CD4-positive, alpha-beta memory T cell (primary cell): ENCODE measurements at regions not wholly inside any gene's neighbourhood (a gene's known extent, or its start where the extent isn't known, plus 50 kb on each side); places are given as distances from the start of the nearest gene placed in this dataset.

Source experiments
- CTCF ChIA-PET: fragments of 350-600 bp; sonication (Branson Sonifier 250); formaldehyde crosslinking; loops from one replicate; lab custom pipeline; 2021; ENCODE audit warnings: inconsistent platforms; ENCODE audit not compliant: partially characterized antibody; lab: Charles Lee
- POLR2A ChIA-PET: fragments of 350-600 bp; sonication (Branson Sonifier 250); formaldehyde crosslinking; loops from one replicate; lab custom pipeline; 2021; ENCODE audit not compliant: partially characterized antibody; lab: Charles Lee
- DNase-seq, 5 donors: peaks; one replicate each; pipeline versions ENCODE4 v3.0.0 to v3.0.0-alpha.2; 2020 to 2022; ENCODE audit warnings: mixed read lengths in 1 of 5
- H3K27ac ChIP-seq: one replicate; pipeline ENCODE4 v1.7.0; 2013; ENCODE audit warnings: low read depth, low read length
- H3K27me3 ChIP-seq: 2 replicates; pipeline ENCODE4 v1.7.0; 2013; ENCODE audit warnings: mild to moderate bottlenecking, low read length, moderate library complexity; ENCODE audit not compliant: insufficient read depth
- H3K36me3 ChIP-seq: 2 replicates; pipeline ENCODE4 v1.7.0; 2013; ENCODE audit warnings: mild to moderate bottlenecking, low read length, moderate library complexity; ENCODE audit not compliant: insufficient read depth
- H3K4me1 ChIP-seq: 2 replicates; pipeline ENCODE4 v1.7.0; 2013; ENCODE audit warnings: mild to moderate bottlenecking, low read length, moderate library complexity; ENCODE audit not compliant: insufficient read depth
- H3K4me3 ChIP-seq, 2 donors: one replicate each; pipeline ENCODE4 v1.7.0; 2013; ENCODE audit warnings: low read length in 2 of 2, mild to moderate bottlenecking in 1 of 2
- H3K9me3 ChIP-seq, 2 donors: one replicate each; pipeline ENCODE4 v1.7.0; 2013; ENCODE audit warnings: low read length in 2 of 2, control low read depth in 1 of 2; ENCODE audit not compliant: control insufficient read depth in 1 of 2
- H3K27ac Mint-ChIP-seq, 7 donors: one replicate each; pipeline ENCODE4 v1.8.0; 2020 to 2021; ENCODE audit warnings: mixed read lengths in 7 of 7, mild to moderate bottlenecking in 6 of 7, inconsistent platforms in 3 of 7, moderate library complexity in 3 of 7
- H3K27me3 Mint-ChIP-seq, 2 donors: one replicate each; pipeline ENCODE4 v1.8.0; 2020 to 2021; ENCODE audit warnings: mixed read lengths in 2 of 2
- H3K36me3 Mint-ChIP-seq, 2 donors: one replicate each; pipeline ENCODE4 v1.8.0; 2020 to 2021; ENCODE audit warnings: mixed read lengths in 2 of 2, inconsistent platforms in 1 of 2, mild to moderate bottlenecking in 1 of 2
- H3K4me1 Mint-ChIP-seq, 4 donors: one replicate each; pipeline ENCODE4 v1.8.0; 2020 to 2021; ENCODE audit warnings: mixed read lengths in 4 of 4, mild to moderate bottlenecking in 1 of 4
- H3K4me3 Mint-ChIP-seq, 8 donors: one replicate each; pipeline ENCODE4 v1.8.0; 2020 to 2021; ENCODE audit warnings: mixed read lengths in 8 of 8, mild to moderate bottlenecking in 7 of 8, moderate library complexity in 6 of 8, inconsistent platforms in 3 of 8
- H3K9me3 Mint-ChIP-seq, 8 donors: one replicate each; pipeline ENCODE4 v1.8.0; 2020 to 2021; ENCODE audit warnings: mixed read lengths in 8 of 8, mild to moderate bottlenecking in 5 of 8, inconsistent platforms in 3 of 8, moderate library complexity in 1 of 8
- intact Hi-C: fragments of 100-400 bp; cut with micrococcal nuclease; formaldehyde crosslinking; loops from one replicate; pipeline ENCODE4 v1.15.1; 2023

- Mint-ChIP-seq H3K4me1 (no peaks in the 10 kb centered on the region), H3K4me3 (no peak overlapping the region), H3K27ac (no peak overlapping the region), H3K36me3 (no peaks in the 10 kb centered on the region), H3K27me3 (peaks cover 1 to 11% of the 10 kb centered on the region in 2 donors), H3K9me3 (peaks cover 0 to 7% (median 3%) of the 10 kb centered on the region in 8 donors)
- Histone ChIP-seq H3K4me3 (no peak overlapping the region), H3K27ac (no peak overlapping the region), H3K9me3 (no peaks in the 10 kb centered on the region), H3K4me1 (no peaks in the 10 kb centered on the region), H3K27me3 (no peaks in the 10 kb centered on the region), H3K36me3 (no peaks in the 10 kb centered on the region)
- POLR2A ChIA-PET = no interaction called here
- CTCF ChIA-PET = interaction anchor here (0.9 kb wide), 1 partner anchor 282 kb away, joined by 3 read pairs; no protein-coding TSS in a partner anchor
- intact Hi-C loops = no loop called here
- no peak for DNase-seq
Measured at GRCh38 chr7:98703916-98704315, 86.8 kb downstream of the NPTX2 start.

DNA sequence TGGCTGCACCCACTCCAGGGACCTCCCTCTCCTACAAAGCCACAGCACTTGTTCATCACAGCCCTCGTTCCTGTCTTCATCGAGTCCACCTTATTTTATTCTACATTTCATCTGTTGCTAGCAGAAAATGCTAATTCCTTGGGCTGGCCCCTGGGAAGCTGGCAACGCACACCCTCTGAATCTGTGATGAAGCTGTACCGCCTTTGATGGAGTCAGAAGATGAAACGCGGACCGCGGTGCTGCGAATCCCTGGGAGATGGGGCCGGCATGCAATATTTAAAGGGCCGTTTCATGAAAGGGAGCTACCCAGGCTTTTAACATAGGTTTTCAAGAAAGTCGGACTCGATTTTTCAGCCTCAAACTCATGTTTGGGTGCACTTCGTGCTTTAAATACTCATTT is 88.5 kb downstream of the NPTX2 start:
- H3K4me1 Mint-ChIP-seq = no peaks in the 10 kb centered on the region
- Histone ChIP-seq H3K27ac (no peak overlapping the region), H3K9me3 (no peaks in the 10 kb centered on the region), H3K4me1 (no peaks in the 10 kb centered on the region), H3K4me3 (no peak overlapping the region), H3K27me3 (no peaks in the 10 kb centered on the region), H3K36me3 (no peaks in the 10 kb centered on the region)
- no peak overlapping the region for H3K4me3 Mint-ChIP-seq
- ChIA-PET CTCF (no interaction called here), POLR2A (no interaction called here)
- DNase-seq = no peak
- H3K9me3 Mint-ChIP-seq = peaks cover 0 to 7% (median 3%) of the 10 kb centered on the region in 8 donors
- no peaks in the 10 kb centered on the region for H3K36me3 Mint-ChIP-seq
- no peak overlapping the region for H3K27ac Mint-ChIP-seq
- H3K27me3 Mint-ChIP-seq = peaks cover 1 to 11% of the 10 kb centered on the region in 2 donors
- intact Hi-C loops = no loop called here

DNA sequence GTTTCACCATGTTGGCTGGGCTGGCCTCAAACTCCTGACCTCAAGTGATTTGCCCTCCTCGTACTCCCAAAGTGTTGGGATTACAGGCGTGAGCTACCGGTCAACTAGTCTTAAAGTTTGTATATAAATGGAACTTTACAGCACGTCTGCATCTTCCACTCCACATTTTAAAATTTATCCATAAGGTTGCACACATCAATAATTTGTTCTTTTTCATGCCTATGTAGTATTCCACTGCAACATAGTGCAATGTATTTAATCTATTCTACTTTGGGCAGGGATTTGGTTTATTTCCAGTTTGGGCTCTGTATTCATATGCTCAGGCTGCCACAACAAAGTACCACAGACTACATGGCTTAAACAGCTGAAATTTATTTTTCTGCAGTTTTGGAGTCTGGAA is 90.0 kb downstream of the NPTX2 start:
- no peak overlapping the region for H3K4me3 Mint-ChIP-seq
- no peak overlapping the region for H3K4me3 ChIP-seq
- H3K36me3 ChIP-seq = no peaks in the 10 kb centered on the region
- H3K27me3 Mint-ChIP-seq = peaks cover 1 to 11% of the 10 kb centered on the region in 2 donors
- no peak overlapping the region for H3K27ac ChIP-seq
- ChIA-PET CTCF (no interaction called here), POLR2A (no interaction called here)
- H3K4me1 ChIP-seq = no peaks in the 10 kb centered on the region
- no peaks in the 10 kb centered on the region for H3K4me1 Mint-ChIP-seq
- intact Hi-C loops = no loop called here
- no peaks in the 10 kb centered on the region for H3K27me3 ChIP-seq
- no peak overlapping the region for H3K27ac Mint-ChIP-seq
- H3K36me3 Mint-ChIP-seq = no peaks in the 10 kb centered on the region
- H3K9me3 Mint-ChIP-seq = peaks cover 0 to 7% (median 3%) of the 10 kb centered on the region in 8 donors
- DNase-seq = no peak
- no peaks in the 10 kb centered on the region for H3K9me3 ChIP-seq

DNA sequence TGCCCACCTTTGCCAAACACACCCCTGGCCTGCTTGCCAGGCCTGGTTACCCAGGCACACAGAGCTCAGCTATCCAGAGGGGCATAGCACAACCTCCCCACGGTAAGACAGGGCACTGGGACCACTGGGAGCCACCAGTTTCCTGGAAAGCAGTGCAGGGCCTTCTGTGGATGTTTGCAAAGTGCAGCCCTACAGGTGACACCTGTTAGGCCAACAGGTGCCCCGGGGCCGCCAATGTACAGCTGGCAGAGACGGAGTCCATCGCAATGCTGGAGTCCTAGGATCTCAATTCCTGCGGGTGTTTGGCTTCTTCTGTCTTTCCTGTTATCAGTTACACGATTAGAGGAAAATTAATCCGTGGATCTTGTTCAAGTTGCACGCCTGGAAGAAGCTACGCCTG is 94.9 kb downstream of the NPTX2 start:
- Histone ChIP-seq H3K4me3 (no peak overlapping the region), H3K27me3 (no peaks in the 10 kb centered on the region), H3K36me3 (no peaks in the 10 kb centered on the region), H3K4me1 (no peaks in the 10 kb centered on the region), H3K27ac (no peak overlapping the region), H3K9me3 (no peaks in the 10 kb centered on the region)
- no peaks in the 10 kb centered on the region for H3K36me3 Mint-ChIP-seq
- ChIA-PET POLR2A (no interaction called here), CTCF (no interaction called here)
- peaks cover 0 to 7% (median under 1%) of the 10 kb centered on the region in 8 donors for H3K9me3 Mint-ChIP-seq
- DNase-seq = no peak
- no peaks in the 10 kb centered on the region for H3K4me1 Mint-ChIP-seq
- peaks cover 3 to 4% of the 10 kb centered on the region in 2 donors for H3K27me3 Mint-ChIP-seq
- intact Hi-C loops = no loop called here
- H3K27ac Mint-ChIP-seq = no peak overlapping the region
- no peak overlapping the region for H3K4me3 Mint-ChIP-seq

DNA sequence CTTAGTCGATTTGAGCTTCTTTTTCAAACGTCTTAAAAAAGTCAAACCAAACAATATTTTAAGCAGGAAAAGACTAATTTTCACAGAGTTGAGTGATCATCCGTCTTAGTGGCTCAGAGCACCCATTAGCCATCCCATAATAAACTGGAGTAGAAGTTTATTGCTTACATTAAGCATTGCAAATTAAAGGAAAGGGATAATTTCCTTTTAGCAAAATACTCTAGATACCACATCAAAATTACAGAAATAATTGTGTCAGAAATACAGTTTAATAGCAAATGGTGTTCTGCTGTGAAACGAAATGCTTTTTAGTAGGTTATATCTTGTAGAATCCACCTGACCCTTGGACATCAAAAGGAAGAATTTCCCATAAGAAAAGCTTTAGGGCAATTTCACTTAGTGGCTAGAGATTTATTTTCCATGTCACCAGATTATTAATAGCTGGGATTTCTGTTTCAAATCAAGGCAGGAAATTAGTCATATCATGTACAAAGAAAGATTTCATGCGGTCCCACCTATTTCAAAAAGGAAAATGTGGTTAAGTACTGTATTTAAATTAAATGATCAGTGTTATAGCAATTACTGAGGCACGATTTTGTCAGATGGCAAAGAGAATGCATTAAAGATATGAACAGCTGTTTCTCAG is 96.2 kb downstream of the NPTX2 start:
- H3K4me3 Mint-ChIP-seq = no peak overlapping the region
- Histone ChIP-seq H3K4me1 (no peaks in the 10 kb centered on the region), H3K36me3 (no peaks in the 10 kb centered on the region), H3K27ac (no peak overlapping the region), H3K27me3 (no peaks in the 10 kb centered on the region), H3K4me3 (no peak overlapping the region), H3K9me3 (no peaks in the 10 kb centered on the region)
- peaks cover 2 to 4% of the 10 kb centered on the region in 2 donors for H3K27me3 Mint-ChIP-seq
- POLR2A ChIA-PET = no interaction called here
- intact Hi-C loops = no loop called here
- peaks cover 0 to 3% (median 0%) of the 10 kb centered on the region in 8 donors for H3K9me3 Mint-ChIP-seq
- DNase-seq = no peak
- CTCF ChIA-PET = interaction anchor here (0.7 to 0.9 kb wide), 2 partner anchors 8 to 128 kb away, joined by 3 read pairs; no protein-coding TSS in a partner anchor
- no peak overlapping the region for H3K27ac Mint-ChIP-seq
- H3K36me3 Mint-ChIP-seq = no peaks in the 10 kb centered on the region
- no peaks in the 10 kb centered on the region for H3K4me1 Mint-ChIP-seq

DNA sequence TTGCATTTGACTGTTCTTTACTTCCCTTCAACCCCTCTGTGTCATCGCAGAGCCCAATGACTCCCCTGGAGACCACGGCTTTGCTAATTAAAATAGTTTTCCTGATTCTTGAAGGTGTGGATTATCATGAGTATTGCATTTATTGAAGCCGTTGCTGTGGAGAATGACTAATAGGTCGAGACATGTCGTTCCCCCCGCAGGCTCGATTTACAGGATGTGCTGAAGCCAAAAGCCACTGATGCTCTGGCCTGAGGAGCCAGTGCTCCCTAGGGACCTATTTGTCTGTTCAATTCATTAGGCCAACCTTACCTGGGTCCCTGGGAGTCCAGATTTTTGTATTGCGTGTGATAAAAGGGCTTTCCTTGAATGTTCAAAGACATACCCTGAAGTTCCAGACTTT is 102.3 kb downstream of the NPTX2 start:
- Mint-ChIP-seq H3K9me3 (peaks cover 0 to 2% (median 0%) of the 10 kb centered on the region in 8 donors), H3K27me3 (peaks cover 0 to 1% of the 10 kb centered on the region in 2 donors), H3K4me3 (no peak overlapping the region), H3K4me1 (no peaks in the 10 kb centered on the region), H3K36me3 (no peaks in the 10 kb centered on the region), H3K27ac (no peak overlapping the region)
- Histone ChIP-seq H3K9me3 (no peaks in the 10 kb centered on the region), H3K4me3 (no peak overlapping the region), H3K36me3 (no peaks in the 10 kb centered on the region), H3K27me3 (no peaks in the 10 kb centered on the region), H3K27ac (no peak overlapping the region), H3K4me1 (no peaks in the 10 kb centered on the region)
- POLR2A ChIA-PET = no interaction called here
- CTCF ChIA-PET = no interaction called here
- DNase-seq = no peak
- intact Hi-C loops = no loop called here

GRCh38 chr7:98722402-98722801 is 105.3 kb downstream of the NPTX2 start:
- no peaks in the 10 kb centered on the region for H3K36me3 Mint-ChIP-seq
- CTCF ChIA-PET = no interaction called here

More at GRCh38 chr7:98722402-98722801, 105.3 kb downstream of the NPTX2 start:
- no peak overlapping the region for H3K27ac ChIP-seq
- no peaks in the 10 kb centered on the region for H3K4me1 Mint-ChIP-seq
- no peaks in the 10 kb centered on the region for H3K36me3 ChIP-seq
- no peak overlapping the region for H3K27ac Mint-ChIP-seq
- H3K4me3 Mint-ChIP-seq = no peak overlapping the region
- intact Hi-C loops = no loop called here
- no peaks in the 10 kb centered on the region for H3K4me1 ChIP-seq
- H3K4me3 ChIP-seq = no peak overlapping the region
- peaks cover 2 to 6% of the 10 kb centered on the region in 2 donors for H3K27me3 Mint-ChIP-seq
- DNase-seq = no peak
- H3K9me3 Mint-ChIP-seq = no peaks in the 10 kb centered on the region
- H3K27me3 ChIP-seq = no peaks in the 10 kb centered on the region
- POLR2A ChIA-PET = no interaction called here
- H3K9me3 ChIP-seq = no peaks in the 10 kb centered on the region
